H4 (cell line): ENCODE measurements at regions not wholly inside any gene's neighbourhood (a gene's known extent, or its start where the extent isn't known, plus 50 kb on each side); places are given as distances from the start of the nearest gene placed in this dataset.

Source experiments
- DNase-seq: peaks from one replicate; pipeline ENCODE4 v3.0.0-alpha.2; 2015; ENCODE audit warnings: low spot score

DNA sequence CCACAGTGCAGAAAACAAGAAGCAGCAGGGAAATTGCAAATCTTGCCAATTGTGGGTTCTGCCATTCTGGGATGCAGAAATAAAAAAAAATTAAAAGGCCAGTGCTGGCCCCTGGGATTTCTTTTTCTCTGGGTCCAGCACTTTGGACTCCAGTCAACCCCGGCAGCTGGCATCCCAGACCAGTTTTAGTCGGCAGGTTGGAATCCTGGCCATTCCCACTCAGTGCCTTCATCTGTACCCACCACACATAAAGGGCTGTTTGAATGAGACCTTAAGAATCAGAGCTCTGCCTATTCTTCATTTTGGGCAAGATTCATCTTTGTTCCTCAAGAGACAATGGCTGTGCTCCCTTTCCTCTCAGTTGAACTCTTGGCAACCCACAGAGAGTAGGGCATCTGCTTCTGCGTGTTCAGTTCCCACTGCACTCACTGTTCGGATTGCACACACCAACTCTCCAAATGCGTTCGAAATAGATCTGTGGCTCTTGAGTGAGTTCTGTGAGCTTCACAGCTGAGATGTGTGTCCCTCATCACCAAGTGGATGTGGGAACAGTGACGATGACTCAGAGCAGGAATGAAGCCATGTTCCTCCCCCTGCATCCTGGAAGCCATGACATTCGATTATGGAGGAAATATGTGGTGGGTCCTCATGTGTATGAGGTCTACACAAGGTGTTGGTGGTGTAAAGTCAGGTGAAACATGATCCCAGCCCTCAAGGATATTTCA lies 63.0 kb upstream of the EGFR start:
- DNase-seq = no peak

DNA sequence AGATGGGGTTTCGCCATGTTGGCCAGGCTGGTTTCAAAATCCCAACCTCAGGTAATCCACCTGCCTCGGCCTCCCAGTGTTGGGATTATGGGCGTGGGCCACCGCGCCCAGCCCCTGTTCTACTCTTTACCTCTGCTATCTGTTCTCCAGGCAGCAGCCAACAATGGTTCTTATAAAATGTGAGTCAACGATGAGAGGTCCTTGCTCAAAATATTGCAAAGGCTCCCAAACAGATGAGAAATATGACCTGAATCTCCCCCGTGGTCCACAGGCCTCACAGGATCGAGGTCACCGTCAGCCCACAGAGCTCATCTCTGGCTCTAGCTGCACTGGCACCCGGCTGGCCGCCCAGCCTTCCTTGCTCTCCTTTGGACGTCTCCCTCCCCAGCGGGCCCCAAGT lies 62.0 kb upstream of the EGFR start:
- no peak for DNase-seq

DNA sequence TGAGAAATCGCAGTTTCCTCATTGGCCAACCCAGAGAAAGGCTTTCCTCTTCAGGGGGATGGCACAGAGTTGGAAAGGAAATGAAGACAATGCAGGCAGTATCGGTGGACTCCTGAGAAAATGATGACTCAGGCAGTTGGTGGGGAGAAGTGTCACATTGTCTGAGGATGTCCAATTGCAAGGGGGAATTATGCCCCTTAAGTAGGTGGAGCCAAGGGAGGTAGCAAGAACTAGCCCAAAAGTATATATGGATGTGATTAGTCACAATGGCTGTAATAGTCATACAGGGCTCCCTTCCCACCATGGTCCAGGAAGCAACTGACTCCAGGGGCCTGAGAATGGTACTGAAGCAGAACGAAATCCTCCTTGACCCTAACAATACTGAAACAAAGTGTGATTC lies 58.3 kb upstream of the EGFR start:
- peak; percentile 62 for DNase-seq

DNA sequence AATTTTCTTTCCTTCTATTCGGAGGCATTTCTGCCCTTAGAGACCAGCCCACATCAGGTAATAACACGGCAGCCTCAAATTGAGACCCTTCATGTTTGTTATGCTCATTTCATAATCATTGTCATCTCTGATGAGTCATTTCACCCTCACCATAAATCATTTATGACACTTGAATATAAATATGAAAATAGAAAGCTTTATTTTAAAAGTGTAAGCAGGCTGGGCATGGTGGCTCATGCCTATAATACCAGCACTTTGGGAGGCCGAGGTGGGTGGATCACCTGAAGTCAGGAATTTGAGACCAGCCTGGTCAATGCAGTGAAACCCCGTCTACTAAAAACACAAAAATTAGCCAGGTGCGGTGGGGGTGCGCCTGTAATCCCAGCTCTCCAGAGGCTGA lies 57.4 kb upstream of the EGFR start:
- no peak for DNase-seq

DNA sequence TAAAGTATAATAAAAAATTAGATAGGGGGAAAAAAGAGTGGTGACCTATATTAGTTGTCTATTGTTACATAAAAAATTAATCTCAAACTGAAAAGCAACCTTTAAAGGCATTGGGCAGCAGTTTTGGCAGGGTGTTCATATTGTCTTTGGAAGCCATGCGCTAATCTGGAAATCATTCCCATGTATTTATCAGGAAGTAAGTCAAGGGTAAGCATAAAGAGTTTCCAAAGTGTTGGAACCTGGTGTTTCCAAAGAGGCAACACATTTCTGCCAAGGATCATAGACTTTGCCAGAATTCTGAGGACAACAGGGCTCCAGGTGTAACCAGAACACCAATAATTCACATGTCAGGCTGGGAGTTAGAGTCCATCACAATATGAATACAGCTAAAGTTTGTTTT lies 55.7 kb upstream of the EGFR start:
- DNase-seq = no peak

DNA sequence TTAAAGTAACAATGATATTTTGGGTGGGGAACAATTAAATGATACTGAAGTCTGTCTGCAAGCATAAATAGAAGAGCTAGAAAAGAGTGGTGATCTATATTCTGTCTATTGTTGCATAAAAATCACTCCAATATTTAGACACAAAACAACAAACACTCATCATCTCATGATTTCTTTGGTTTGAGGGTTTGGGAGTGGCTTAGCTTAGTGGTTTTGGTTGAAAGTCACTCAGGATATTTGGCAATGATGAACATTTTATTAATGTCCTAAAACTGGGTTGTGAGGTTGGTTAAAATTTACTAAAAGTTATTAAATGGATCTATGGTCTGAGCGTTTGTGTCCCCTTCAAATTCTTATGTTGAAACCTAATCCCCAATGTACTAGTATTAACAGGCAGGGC lies 54.7 kb upstream of the EGFR start:
- DNase-seq = no peak

DNA sequence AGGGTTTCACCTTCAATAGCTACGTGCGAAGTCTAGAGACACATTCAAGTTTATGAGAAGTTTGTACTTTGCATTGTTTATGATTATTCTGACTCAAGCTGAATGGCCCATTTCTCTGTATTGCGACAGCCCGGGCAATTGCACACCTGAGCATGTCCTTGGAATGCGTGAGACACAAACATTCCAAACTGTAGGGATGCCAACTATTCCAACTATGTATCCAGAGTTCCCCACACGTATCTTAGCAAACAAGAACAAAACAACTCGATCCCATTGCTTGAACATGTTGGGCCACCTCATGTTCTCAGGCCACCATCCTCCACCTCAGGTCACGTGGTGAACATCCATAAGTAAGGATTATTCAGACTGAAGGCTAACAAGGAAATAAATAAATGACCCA lies 51.4 kb upstream of the EGFR start:
- DNase-seq = peak; percentile 72

DNA sequence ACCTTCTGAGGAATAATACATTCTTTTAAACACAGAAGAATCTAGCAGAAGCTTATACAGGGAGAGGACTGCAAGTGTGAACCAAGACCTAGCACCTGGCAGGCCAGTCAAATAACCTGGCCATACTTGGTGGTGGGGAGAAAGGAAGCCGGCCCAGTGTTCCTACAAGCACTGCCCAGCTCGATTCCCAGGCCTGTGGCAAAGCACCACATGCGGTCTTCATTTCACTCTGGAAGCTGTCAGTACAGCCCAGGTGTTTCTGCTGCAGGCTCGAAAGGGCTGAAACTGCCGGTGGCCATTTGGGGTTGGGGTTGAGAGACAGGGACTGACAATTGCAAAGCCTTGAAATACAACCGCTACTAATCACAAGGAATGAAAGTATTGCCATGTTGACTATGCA lies 50.8 kb upstream of the EGFR start:
- DNase-seq = no peak
